GM21515 (cell line): ENCODE measurements at regions not wholly inside any gene's neighbourhood (a gene's known extent, or its start where the extent isn't known, plus 50 kb on each side); places are given as distances from the start of the nearest gene placed in this dataset.

ENCODE experiments used
- ATAC-seq: cut with Tn5 transposase; IDR thresholded peaks from one replicate; pipeline ENCODE4 v1.9.1; 2021; ENCODE audit not compliant: unreplicated experiment

GRCh38 chr9:13900449-13900848 lies 413.5 kb downstream of the NFIB start:
- no peak for ATAC-seq

DNA sequence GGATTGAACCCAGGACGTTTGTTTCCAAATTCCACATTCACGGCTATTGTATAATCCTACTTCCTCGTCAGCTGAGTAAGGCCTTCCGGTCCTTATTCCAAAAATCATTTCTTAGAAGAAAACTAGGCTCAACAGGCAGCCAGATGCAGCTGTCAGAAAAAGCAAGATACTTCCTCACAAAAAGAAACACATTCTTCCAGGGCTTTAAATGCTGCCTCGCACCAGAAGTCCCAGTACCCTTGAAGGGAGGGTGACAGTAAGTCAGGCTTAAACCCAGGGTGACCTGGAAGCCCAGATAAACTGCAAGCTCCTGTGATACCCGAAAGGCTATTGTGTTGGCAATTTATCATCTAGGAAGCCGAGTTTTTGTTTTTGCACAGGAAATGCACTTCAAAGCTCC lies 414.0 kb downstream of the NFIB start:
- no peak for ATAC-seq

GRCh38 chr9:13898957-13899356 lies 415.0 kb downstream of the NFIB start:
- no peak for ATAC-seq

GRCh38 chr9:13896922-13897835 lies 416.8 kb downstream of the NFIB start:
- ATAC-seq, result no peak

- ATAC-seq, result no peak
Observed at GRCh38 chr9:13896047-13896446, 417.9 kb downstream of the NFIB start.

DNA sequence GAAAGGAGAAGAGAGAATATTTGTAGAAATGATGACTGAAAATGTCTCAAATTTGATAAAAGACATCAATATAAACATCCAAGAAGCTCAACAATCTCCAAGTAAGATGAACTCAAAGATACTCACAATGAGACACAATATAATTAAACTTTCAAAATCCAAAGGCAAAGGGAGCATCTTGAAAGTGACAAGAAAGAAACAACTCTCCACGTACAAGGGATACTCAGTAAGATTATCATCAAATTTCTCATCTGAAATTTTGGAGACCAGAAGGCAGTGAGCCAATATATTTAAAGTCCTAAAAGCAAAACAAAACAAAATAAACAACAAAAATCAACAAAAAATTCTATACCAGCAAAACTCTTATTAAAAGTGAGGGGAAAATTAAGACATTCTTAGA lies 428.7 kb downstream of the NFIB start:
- ATAC-seq, result no peak

- ATAC-seq, result no peak
Observed at GRCh38 chr9:13879981-13880380, 434.0 kb downstream of the NFIB start.

DNA sequence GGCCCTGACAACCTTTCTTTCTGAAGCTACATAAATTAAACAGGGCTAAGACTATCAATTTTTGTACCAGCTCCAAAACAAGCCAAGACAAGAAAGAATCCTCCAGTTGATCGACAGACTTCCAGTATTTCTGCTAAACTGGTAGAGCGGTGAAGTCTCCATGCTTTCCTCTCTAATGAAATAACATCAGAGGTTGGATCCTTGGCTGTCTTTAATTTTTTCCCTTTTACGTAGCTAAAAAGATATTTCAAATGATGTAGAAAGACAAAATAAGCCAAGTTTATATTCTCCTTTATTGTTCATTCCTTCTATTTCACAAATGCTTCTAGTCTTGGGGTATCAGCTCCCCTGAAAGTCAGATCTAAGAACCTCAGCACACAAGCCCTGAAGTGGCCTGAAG lies 434.9 kb downstream of the NFIB start:
- ATAC-seq, result no peak

GRCh38 chr9:13878241-13878711 lies 435.7 kb downstream of the NFIB start:
- ATAC-seq, result no peak

GRCh38 chr9:13876741-13877140 lies 437.2 kb downstream of the NFIB start:
- no peak for ATAC-seq

GRCh38 chr9:13873203-13873602 lies 440.7 kb downstream of the NFIB start:
- ATAC-seq, result no peak

DNA sequence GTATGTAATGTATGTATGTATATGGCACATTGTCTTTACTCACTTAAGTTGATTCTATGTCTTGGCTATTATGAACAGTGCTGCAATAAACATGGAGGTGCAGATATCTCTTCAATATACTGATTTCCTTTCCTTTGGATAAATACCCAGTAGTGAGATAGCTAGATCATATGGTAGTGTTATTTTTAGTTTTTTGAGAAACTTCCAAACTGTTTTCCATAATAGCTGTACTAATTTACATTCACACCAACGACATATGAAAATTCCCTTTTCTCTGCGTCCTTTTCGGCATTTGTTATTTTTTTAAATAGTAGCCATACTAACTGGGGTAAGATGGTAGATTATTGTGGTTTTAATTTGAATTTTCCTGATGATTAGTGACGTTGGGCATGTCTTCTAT lies 445.6 kb downstream of the NFIB start:
- ATAC-seq, result no peak

DNA sequence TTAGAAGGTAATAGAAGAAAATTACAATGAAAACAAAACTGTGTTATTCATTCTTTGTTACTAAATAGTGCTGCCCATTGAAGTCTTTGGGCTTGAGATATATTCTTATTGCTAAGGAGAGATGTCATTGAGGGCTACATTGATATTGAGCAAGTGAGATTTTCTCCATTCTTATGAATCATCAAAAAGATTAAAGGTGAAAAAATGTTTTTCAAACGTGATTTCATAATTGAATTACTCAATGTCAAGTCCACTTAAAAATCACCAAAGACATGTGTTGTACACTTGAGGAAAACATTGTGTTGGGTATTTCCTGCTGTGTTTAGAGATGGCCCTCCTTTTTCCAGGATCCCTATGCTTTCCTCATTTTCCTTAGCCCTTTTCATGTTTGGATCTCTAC lies 448.1 kb downstream of the NFIB start:
- ATAC-seq, result no peak

DNA sequence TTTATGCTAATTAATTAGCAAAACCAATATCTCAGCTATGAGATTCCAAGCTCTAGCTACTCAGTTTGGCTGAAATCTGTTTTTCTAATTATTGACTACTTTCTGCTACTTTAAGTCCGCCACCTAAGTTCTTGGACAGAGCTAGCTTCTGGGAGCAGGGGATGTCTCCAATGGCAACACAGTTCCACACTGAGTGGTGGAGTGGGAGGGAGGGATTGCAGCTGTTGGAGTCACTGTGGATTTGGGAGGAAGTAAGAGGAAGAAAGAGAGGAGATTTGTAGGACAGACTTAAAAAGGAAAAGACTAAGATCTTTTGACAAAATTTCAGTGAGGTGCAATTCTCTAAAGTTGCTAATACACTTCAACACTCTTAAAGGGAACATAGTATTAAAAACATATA lies 450.8 kb downstream of the NFIB start:
- no peak for ATAC-seq

GRCh38 chr9:13862654-13863053 lies 451.3 kb downstream of the NFIB start:
- ATAC-seq, result no peak

- no peak for ATAC-seq
Observed at GRCh38 chr9:13860946-13861640, 452.8 kb downstream of the NFIB start.

DNA sequence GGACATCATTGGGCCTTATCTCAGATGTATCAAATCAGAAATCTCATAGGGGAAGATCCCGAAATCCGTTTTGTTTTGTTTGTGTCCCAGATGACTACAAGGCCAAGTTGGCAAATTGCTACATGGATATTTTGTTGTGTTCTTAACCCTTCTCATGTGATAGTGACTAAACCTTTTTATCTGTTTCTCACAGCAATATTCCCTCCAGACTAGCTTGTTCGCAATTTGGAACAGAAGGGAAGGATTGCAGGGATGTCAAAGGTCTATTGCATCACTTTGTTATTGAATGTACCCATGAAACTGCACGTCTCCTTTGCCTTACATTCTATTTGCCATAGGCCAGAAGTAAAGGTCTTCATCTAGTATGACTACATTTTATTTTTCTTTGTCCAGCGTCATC lies 453.9 kb downstream of the NFIB start:
- ATAC-seq, result no peak

DNA sequence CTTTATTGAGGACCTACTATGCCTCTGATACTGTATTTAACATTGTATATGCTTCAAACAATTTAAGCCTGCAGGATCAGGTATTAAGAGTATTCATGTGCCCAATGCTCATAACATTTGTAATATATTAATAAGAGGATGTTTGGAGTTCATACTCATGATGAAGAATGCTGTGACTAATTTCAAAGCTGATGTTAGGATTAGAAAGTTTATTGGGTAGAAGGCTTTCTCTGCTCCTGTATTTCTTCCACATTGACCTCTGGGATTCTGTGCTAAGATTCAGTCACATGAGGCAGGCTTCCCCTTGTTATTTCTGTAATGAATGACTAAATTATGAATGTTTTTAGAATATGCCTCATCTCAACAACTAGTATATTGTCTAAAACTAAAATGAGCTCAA lies 456.4 kb downstream of the NFIB start:
- ATAC-seq, result no peak

DNA sequence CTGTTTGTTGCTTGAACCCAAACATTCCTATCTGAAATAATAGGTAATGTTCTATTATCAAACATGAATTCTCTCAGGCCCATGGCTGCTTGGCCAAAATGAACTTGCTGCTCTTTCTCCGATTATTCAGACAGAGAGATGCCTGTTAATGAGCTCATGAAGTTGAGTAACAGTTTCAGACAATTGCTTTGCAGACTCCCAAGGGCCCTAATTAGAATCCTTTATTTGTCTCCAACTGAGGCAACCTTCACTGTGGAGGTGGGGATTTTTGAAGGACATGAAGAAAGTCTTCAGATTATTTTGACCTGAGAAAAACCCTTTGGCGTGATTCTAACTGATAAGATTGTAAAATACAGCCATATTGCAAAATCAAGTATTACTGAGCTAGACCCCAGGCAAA lies 466.7 kb downstream of the NFIB start:
- no peak for ATAC-seq

DNA sequence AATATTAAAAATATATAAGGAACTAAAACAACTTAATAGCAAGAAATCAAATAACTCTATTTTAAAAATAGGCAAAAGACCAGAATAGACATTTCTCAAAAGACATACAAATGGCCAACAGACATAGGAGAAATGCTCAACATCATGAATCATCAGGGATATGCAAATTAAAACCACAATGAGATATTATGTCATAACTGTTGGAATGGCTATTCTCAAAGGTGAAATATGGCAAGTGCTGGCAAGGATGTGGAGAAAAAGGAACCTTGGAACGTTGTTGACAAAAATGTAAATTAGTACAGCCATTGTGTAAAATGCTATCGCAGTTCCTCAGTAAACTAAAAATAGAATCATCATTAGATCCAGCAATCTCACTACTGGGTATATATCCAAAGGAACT lies 468.5 kb downstream of the NFIB start:
- no peak for ATAC-seq

DNA sequence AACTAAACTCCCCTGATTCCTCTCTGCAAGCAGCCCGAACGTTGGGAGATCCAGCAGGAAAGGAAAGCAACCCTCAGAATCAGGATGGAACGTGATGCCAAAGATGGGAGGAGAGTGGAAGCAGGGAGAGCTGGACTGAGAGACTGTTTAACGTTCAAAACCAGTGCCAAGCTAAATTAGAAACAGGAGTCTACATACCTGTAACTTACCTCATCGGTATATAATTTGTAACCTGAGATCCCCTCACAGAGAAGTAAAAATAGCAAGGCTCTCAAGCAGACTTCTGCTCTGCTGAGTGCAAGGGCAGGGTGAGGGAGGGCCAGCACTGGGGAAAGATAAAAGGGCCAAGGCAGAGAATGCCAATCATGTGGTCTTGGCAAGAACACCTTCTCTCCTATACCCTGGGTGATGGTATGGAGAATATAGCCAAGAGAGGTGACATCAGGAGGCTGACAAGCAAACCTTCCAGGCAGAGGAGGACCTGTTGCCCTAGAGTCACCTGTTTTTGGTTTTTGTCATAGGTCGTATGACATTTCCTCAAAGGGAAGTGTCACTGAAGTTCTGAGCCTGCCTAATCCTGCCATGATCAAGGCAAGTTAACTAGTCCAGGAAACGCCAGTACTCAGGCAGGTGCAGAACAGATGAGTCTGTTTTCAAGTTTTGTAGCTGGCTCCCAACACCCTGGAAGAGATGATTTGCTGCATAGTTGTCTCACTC lies 472.0 kb downstream of the NFIB start:
- ATAC-seq, result no peak

DNA sequence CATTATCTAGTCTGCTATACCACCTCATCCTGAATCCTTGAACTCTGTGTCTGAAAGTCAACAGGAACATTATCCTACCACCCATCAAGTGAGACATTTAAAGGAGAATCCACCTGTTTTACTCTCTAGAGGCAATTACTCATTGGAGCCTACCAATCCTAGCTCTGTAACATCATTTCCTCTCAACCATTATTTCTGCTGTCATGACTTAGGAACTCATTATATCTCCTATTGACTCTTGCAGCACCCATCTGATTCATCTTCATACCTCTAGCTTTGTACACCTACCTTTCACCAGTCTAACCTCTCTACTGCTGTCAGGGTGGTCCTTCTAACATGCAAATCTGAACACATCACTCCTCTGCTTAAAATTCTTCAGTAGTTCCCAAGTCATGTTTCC lies 481.5 kb downstream of the NFIB start:
- ATAC-seq, result no peak
